ENCODE measurements at regions not wholly inside any gene's neighbourhood (a gene's known extent, or its start where the extent isn't known, plus 50 kb on each side); places are given as distances from the start of the nearest gene placed in this dataset.
"Not testable (repeated sequence)": the region's sequence is repeated elsewhere in the genome, so short reads cannot be mapped to it uniquely, and the experiment has no call there.

- DNase-seq (ENCODE audit: low spot score) = no peak
These were observed 71.0 kb downstream of the COQ2 start for GRCh38 chr4:83213640-83214039.

GRCh38 chr4:83212041-83212851 is 72.4 kb downstream of the COQ2 start:
- DNase-seq (ENCODE audit: low spot score) = peak; percentile 1

GRCh38 chr4:83209419-83209818 is 75.2 kb downstream of the COQ2 start:
- no peak for DNase-seq (ENCODE audit: low spot score)

- DNase-seq (ENCODE audit: low spot score) = no peak
These were observed 75.9 kb downstream of the COQ2 start for GRCh38 chr4:83208371-83209365.

- DNase-seq (ENCODE audit: low spot score) = peak; percentile 65
These were observed 77.0 kb downstream of the COQ2 start for GRCh38 chr4:83207497-83208101.

GRCh38 chr4:83205760-83206159 is 78.8 kb downstream of the COQ2 start:
- no peak for DNase-seq (ENCODE audit: low spot score)

- no peak for DNase-seq (ENCODE audit: low spot score)
These were observed 79.9 kb downstream of the COQ2 start for GRCh38 chr4:83204731-83205130.

- no peak for DNase-seq (ENCODE audit: low spot score)
These were observed 82.8 kb downstream of the COQ2 start for GRCh38 chr4:83201761-83202160.

- DNase-seq (ENCODE audit: low spot score) = no peak
These were observed 83.2 kb upstream of the PLAC8 start for GRCh38 chr4:83197555-83198235.

- no peak for DNase-seq (ENCODE audit: low spot score)
These were observed 82.4 kb upstream of the PLAC8 start for GRCh38 chr4:83196921-83197320.

GRCh38 chr4:83195269-83195668 is 80.7 kb upstream of the PLAC8 start:
- DNase-seq (ENCODE audit: low spot score) = no peak

- not testable (repeated sequence) for DNase-seq (ENCODE audit: low spot score)
These were observed 80.1 kb upstream of the PLAC8 start for GRCh38 chr4:83194588-83194987.

GRCh38 chr4:83192634-83193033 is 78.1 kb upstream of the PLAC8 start:
- DNase-seq (ENCODE audit: low spot score) = no peak

GRCh38 chr4:83191026-83191425 is 76.5 kb upstream of the PLAC8 start:
- DNase-seq (ENCODE audit: low spot score) = no peak

- no peak for DNase-seq (ENCODE audit: low spot score)
These were observed 75.2 kb upstream of the PLAC8 start for GRCh38 chr4:83189631-83190136.

- no peak for DNase-seq (ENCODE audit: low spot score)
These were observed 66.0 kb upstream of the PLAC8 start for GRCh38 chr4:83180431-83180968.

- DNase-seq (ENCODE audit: low spot score) = no peak
These were observed 64.7 kb upstream of the PLAC8 start for GRCh38 chr4:83179205-83179604.

GRCh38 chr4:83178029-83178428 is 63.5 kb upstream of the PLAC8 start:
- no peak for DNase-seq (ENCODE audit: low spot score)

- no peak for DNase-seq (ENCODE audit: low spot score)
These were observed 62.7 kb upstream of the PLAC8 start for GRCh38 chr4:83177182-83177581.

- DNase-seq (ENCODE audit: low spot score) = no peak
These were observed 60.4 kb upstream of the PLAC8 start for GRCh38 chr4:83174844-83175414.

- DNase-seq (ENCODE audit: low spot score) = no peak
These were observed 57.8 kb upstream of the PLAC8 start for GRCh38 chr4:83172371-83172770.

Measured in SW480 (cell line).